PFSK-1 (cell line): ENCODE measurements at regions not wholly inside any gene's neighbourhood (a gene's known extent, or its start where the extent isn't known, plus 50 kb on each side); places are given as distances from the start of the nearest gene placed in this dataset.

Experiments
- FOXP2 ChIP-seq: optimal IDR thresholded peaks from 2 replicates; pipeline ENCODE3; 2011; ENCODE audit warnings: borderline replicate concordance, control low read depth, inconsistent platforms; ENCODE audit not compliant: insufficient read depth; ENCODE audit errors: extremely low read length, extremely low read depth
- POLR2AphosphoS5 ChIP-seq: IDR thresholded peaks from 2 replicates; pipeline ENCODE4 v1.6.1; 2012; ENCODE audit warnings: low read depth, mild to moderate bottlenecking, control low read depth, low read length, moderate library complexity
- SIN3A ChIP-seq: IDR thresholded peaks from 2 replicates; pipeline ENCODE4 v1.6.1; 2012; ENCODE audit warnings: mild to moderate bottlenecking, low read length, moderate library complexity, borderline replicate concordance; ENCODE audit not compliant: insufficient read depth
- TAF1 ChIP-seq: IDR thresholded peaks from 2 replicates; pipeline ENCODE4 v1.6.1; 2012; ENCODE audit warnings: low read length, control low read depth, borderline replicate concordance; ENCODE audit not compliant: insufficient read depth
- TF ChIP-seq, protein P1 (sequence below), 2 experiments: IDR thresholded peaks; 2 replicates each; pipeline versions ENCODE4 v1.6.1 to v1.8.0; 2011 to 2012; ENCODE audit warnings: low read depth in 2 of 2, low read length in 2 of 2, control low read depth in 1 of 2, inconsistent platforms in 1 of 2, mild to moderate bottlenecking in 1 of 2, moderate library complexity in 1 of 2; ENCODE audit not compliant: insufficient read depth in 1 of 2

DNA sequence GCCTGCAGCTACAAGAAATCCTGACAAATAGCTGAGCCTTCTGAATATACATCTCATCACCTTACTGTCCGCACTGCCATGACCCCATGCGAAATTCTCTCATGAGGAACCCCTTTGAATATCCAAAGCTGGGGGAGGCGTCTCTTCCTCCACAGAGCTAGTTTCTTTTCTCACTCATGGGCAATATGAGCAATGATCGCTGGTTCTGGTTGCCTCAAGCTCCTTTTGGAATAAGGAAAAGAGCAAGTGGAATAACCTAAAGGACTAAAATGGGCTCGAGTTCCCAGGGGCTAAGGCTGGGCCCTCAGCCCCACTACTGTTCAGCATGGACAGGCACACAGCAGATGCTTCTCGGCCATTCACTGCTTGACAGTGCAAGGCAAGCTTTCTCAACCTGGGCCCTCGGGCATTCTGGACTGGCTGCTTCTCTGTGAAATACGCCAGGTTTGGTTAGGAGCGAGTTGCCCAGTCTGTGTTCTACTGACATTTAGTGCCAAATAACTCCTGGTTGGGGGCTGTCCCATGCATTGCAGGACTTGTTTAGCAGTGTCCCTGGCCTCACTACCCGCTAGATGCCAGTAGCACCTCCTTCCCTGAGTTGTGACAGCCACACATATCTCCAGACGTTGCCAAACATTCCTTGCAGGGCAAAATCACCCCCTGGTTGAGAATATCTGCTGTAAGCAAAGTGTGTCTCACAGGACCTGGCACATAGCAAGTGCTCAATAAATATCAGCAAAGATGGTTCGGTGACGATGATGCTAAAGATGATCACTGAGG lies 156.8 kb downstream of the CEBPB start:
- TF ChIP-seq POLR2AphosphoS5: no peak
- TF ChIP-seq, protein P1, sequence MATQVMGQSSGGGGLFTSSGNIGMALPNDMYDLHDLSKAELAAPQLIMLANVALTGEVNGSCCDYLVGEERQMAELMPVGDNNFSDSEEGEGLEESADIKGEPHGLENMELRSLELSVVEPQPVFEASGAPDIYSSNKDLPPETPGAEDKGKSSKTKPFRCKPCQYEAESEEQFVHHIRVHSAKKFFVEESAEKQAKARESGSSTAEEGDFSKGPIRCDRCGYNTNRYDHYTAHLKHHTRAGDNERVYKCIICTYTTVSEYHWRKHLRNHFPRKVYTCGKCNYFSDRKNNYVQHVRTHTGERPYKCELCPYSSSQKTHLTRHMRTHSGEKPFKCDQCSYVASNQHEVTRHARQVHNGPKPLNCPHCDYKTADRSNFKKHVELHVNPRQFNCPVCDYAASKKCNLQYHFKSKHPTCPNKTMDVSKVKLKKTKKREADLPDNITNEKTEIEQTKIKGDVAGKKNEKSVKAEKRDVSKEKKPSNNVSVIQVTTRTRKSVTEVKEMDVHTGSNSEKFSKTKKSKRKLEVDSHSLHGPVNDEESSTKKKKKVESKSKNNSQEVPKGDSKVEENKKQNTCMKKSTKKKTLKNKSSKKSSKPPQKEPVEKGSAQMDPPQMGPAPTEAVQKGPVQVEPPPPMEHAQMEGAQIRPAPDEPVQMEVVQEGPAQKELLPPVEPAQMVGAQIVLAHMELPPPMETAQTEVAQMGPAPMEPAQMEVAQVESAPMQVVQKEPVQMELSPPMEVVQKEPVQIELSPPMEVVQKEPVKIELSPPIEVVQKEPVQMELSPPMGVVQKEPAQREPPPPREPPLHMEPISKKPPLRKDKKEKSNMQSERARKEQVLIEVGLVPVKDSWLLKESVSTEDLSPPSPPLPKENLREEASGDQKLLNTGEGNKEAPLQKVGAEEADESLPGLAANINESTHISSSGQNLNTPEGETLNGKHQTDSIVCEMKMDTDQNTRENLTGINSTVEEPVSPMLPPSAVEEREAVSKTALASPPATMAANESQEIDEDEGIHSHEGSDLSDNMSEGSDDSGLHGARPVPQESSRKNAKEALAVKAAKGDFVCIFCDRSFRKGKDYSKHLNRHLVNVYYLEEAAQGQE (IDR thresholded peaks at IDR 0.05; ENCODE audit: insufficient read depth in 1 of 2, low read depth in 2 of 2, low read length in 2 of 2): no peak

DNA sequence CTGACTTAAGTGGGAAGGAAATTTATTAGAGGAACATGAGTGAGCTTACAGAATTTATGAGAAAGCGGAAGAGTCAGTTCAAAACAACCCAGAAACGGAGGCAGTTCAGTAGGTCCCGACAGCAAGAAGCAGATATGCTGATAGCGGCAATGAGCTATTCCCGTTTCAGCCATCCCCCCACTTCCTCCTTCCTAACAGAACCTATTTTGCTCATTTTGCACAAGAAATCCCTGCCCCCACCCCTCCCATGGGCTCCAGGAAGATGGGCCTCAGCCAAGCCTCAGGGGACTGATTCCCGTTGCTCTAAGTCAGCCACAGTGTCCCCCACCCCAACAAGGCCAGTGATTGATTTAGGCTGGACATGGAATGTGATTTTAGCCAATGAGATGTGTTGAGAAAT lies 157.5 kb downstream of the CEBPB start:
- TF ChIP-seq SIN3A (no peak), TAF1 (no peak), FOXP2 (no peak), POLR2AphosphoS5 (no peak)
- TF ChIP-seq, protein P1 (IDR thresholded peaks at IDR 0.05; ENCODE audit: insufficient read depth in 1 of 2, low read depth in 2 of 2, low read length in 2 of 2): no peak

DNA sequence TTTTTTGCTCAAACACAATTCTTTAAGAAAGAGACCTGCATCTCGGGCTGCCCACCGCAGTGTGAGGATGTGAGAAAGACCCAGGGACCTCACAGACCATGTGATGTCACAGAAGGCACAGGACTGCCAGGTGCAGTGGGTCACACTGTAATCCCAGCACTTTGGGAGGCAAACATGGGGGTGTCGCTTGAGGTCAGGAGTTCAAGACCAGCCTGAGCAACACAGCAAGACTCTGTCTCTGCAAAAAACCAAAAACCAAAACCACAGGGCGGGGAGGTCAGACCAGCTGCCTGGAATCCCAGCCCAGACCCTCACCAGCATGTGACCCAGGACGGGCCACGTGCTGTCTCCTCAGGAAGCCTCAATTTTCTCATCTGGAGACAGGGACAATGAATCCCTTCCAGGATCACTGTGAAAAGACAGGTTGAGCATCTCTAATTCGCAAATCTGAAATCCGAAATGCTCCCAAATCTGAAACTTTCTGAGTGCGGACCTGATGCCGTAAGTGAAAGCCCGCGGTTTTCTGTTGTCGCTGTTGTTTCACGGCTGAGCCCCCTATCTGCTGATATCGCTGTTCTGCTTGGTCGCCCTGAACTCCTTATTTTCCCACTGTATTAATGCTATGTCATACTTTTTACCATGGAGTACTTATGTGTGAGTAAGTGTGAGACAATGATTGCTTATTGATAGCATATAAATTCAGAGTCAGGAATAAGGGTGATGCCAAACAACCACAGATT lies 159.5 kb upstream of the PTPN1 start:
- TF ChIP-seq POLR2AphosphoS5: no peak
- TF ChIP-seq, protein P1 (IDR thresholded peaks at IDR 0.05; ENCODE audit: insufficient read depth in 1 of 2, low read depth in 2 of 2, low read length in 2 of 2): no peak
- TF ChIP-seq SIN3A: no peak
- no peak for TF ChIP-seq FOXP2
- TF ChIP-seq TAF1: no peak

DNA sequence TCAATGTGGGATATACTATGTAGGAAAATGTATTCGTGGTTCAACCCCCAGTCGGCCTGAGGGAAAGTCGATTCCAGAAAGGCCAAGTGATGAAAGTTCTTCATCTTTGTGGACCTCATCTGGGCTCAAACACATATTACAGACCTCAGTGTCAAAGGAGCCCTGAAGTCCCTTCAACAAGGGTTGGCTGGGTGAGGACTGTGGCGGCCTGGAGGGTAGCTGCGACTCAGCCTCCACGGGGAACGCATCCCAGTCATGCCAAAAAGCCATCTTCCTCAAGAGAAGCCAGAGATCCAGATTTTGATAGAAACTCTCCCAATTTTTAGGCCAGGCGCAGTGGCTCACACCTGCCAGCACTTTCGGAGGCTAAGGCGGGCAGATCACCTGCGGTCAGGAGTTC lies 158.6 kb upstream of the PTPN1 start:
- TF ChIP-seq FOXP2 (no peak), SIN3A (no peak), TAF1 (no peak), POLR2AphosphoS5 (no peak)
- TF ChIP-seq, protein P1 (IDR thresholded peaks at IDR 0.05; ENCODE audit: insufficient read depth in 1 of 2, low read depth in 2 of 2, low read length in 2 of 2): no peak
